IPS-15b (cell line): ENCODE measurements at regions not wholly inside any gene's neighbourhood (a gene's known extent, or its start where the extent isn't known, plus 50 kb on each side); places are given as distances from the start of the nearest gene placed in this dataset.

ENCODE experiments used
- H3K27me3 ChIP-seq: one replicate; pipeline ENCODE4 v1.6.1; 2013; ENCODE audit warnings: low read length; ENCODE audit not compliant: control insufficient read depth, insufficient read depth
- H3K36me3 ChIP-seq: one replicate; pipeline ENCODE4 v1.6.1; 2013; ENCODE audit warnings: low read length; ENCODE audit not compliant: control insufficient read depth, insufficient read depth
- H3K4me1 ChIP-seq: one replicate; pipeline ENCODE4 v1.6.1; 2013; ENCODE audit warnings: mild to moderate bottlenecking, low read length; ENCODE audit not compliant: control insufficient read depth, insufficient read depth
- H3K4me3 ChIP-seq: one replicate; pipeline ENCODE4 v1.5.1; 2013; ENCODE audit warnings: low read depth, low read length
- H3K9ac ChIP-seq: one replicate; pipeline ENCODE4 v1.6.1; 2013; ENCODE audit warnings: low read depth, mild to moderate bottlenecking, low read length
- H3K9me3 ChIP-seq: one replicate; pipeline ENCODE4 v1.6.1; 2013; ENCODE audit warnings: mild to moderate bottlenecking, low read length; ENCODE audit not compliant: control insufficient read depth, insufficient read depth

- Histone ChIP-seq H3K27me3 (no peaks in the 10 kb centered on the region), H3K9ac (no peak overlapping the region), H3K9me3 (no peaks in the 10 kb centered on the region), H3K4me3 (no peak overlapping the region), H3K36me3 (no peaks in the 10 kb centered on the region), H3K4me1 (no peaks in the 10 kb centered on the region)
Measured at GRCh38 chr22:49229483-49230193, 598.0 kb downstream of the BRD1 start.

DNA sequence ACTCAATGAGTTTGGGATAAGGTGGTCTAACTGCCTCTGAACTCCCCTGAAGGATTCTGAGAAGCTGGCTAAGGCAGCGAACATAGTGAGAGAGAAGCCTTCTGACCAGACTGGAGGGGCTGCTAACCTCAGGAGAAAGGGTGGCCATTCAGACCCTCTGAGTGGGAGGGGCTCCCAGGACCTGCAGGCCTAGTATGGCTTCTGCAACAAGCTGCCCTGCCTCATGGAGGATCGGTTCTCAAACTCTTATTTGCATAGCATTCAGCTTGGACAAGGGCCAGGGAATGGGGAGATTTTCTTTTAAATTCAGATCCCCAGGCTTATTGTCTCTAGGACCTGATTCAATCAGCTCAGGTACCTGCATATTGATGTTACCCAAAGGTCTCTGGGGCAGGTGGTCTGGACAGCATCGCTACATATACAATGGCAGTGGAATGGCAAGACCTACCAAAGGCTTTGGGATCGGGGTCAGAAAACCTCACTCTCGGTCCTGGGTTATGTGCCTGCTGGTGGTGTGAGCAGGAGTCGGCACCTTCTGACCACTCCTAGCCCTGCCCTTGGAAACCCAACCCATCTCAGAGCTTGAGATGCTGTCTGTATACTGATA is 599.1 kb downstream of the BRD1 start:
- no peaks in the 10 kb centered on the region for H3K9me3 ChIP-seq
- H3K27me3 ChIP-seq: no peaks in the 10 kb centered on the region
- H3K9ac ChIP-seq: no peak overlapping the region
- no peaks in the 10 kb centered on the region for H3K4me1 ChIP-seq
- no peaks in the 10 kb centered on the region for H3K36me3 ChIP-seq
- H3K4me3 ChIP-seq: no peak overlapping the region

- Histone ChIP-seq H3K9ac (no peak overlapping the region), H3K9me3 (no peaks in the 10 kb centered on the region), H3K4me1 (no peaks in the 10 kb centered on the region), H3K36me3 (no peaks in the 10 kb centered on the region), H3K4me3 (no peak overlapping the region), H3K27me3 (no peaks in the 10 kb centered on the region)
Measured at GRCh38 chr22:49227670-49228069, 600.0 kb downstream of the BRD1 start.

DNA sequence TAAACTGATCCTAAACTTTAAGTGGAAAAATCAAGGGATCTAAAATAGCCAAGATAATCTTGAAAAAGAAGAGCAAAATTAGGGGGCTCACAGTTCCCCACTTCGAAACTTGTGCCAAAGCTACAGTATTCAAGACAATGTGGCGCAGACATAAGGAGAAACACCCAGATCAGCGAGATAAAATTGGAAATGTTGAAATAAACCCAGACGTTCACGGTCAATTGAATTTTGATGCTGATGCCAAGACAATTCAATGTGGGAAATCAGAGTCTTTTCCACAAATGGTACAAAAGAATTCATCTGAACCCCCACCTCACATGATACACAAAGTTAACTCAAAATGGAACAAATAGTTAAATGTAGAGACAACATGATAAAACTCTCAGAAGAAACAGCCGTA is 601.6 kb downstream of the BRD1 start:
- no peaks in the 10 kb centered on the region for H3K36me3 ChIP-seq
- no peaks in the 10 kb centered on the region for H3K9me3 ChIP-seq
- no peaks in the 10 kb centered on the region for H3K27me3 ChIP-seq
- no peak overlapping the region for H3K4me3 ChIP-seq
- no peaks in the 10 kb centered on the region for H3K4me1 ChIP-seq
- no peak overlapping the region for H3K9ac ChIP-seq

- Histone ChIP-seq H3K36me3 (no peaks in the 10 kb centered on the region), H3K27me3 (no peaks in the 10 kb centered on the region)
Measured at GRCh38 chr22:49224243-49224642, 603.4 kb downstream of the BRD1 start.

DNA sequence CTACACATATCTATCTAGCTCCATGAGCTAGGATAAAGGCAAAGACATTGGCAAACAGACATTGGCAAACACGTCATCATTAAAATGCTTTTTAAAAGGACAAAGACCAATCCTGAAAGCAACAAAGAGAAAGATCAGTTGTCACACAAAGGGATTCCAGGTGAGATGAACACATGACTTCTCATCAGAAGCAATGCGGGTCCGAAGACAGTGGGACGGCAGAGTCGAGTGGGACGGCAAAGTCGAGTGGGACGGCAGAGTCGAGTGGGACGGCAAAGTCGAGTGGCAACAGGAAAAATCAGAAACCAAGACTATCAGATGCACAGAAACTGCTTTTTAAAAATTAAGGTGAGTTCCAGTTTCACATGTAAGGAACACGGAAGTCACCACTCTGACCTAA is 609.5 kb downstream of the BRD1 start:
- Histone ChIP-seq H3K27me3 (no peaks in the 10 kb centered on the region), H3K36me3 (no peaks in the 10 kb centered on the region)

More at GRCh38 chr22:49224243-49224642, 603.4 kb downstream of the BRD1 start:
- H3K9ac ChIP-seq: no peak overlapping the region
- no peak overlapping the region for H3K4me3 ChIP-seq
- H3K4me1 ChIP-seq: no peaks in the 10 kb centered on the region
- H3K9me3 ChIP-seq: no peaks in the 10 kb centered on the region

DNA sequence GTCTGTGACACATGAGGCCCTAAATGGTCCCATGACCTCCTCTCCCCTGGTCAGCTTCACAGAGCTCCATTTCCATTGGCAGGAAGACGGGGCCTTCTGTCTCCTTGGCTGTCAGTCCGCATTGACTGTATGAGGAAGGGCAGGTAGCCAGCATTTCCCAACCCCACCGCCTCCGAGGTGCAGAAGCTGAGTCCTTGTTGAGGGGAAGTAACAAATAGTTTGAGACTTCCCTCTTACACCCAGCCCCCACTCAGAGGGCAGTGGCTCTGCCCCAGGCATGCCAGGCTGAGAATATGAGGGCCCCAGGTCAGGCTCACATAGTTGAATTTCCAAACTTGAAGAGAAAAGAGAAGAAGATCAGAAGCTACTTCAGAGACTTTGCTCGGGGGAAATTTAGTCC is 611.1 kb downstream of the BRD1 start:
- peaks cover 6% of the 10 kb centered on the region for H3K9me3 ChIP-seq
- no peaks in the 10 kb centered on the region for H3K36me3 ChIP-seq
- H3K4me1 ChIP-seq: no peaks in the 10 kb centered on the region
- no peak overlapping the region for H3K4me3 ChIP-seq
- H3K9ac ChIP-seq: no peak overlapping the region
- H3K27me3 ChIP-seq: no peaks in the 10 kb centered on the region

More for the DNA sequence above, 609.5 kb downstream of the BRD1 start:
- no peak overlapping the region for H3K4me3 ChIP-seq
- H3K9ac ChIP-seq: no peak overlapping the region
- H3K4me1 ChIP-seq: no peaks in the 10 kb centered on the region
- H3K9me3 ChIP-seq: peaks cover 6% of the 10 kb centered on the region

- H3K27me3 ChIP-seq: no peaks in the 10 kb centered on the region
- H3K36me3 ChIP-seq: no peaks in the 10 kb centered on the region
- no peak overlapping the region for H3K4me3 ChIP-seq
- peaks cover 6% of the 10 kb centered on the region for H3K9me3 ChIP-seq
- H3K9ac ChIP-seq: no peak overlapping the region
- H3K4me1 ChIP-seq: no peaks in the 10 kb centered on the region
Measured at GRCh38 chr22:49215840-49216239, 611.8 kb downstream of the BRD1 start.

DNA sequence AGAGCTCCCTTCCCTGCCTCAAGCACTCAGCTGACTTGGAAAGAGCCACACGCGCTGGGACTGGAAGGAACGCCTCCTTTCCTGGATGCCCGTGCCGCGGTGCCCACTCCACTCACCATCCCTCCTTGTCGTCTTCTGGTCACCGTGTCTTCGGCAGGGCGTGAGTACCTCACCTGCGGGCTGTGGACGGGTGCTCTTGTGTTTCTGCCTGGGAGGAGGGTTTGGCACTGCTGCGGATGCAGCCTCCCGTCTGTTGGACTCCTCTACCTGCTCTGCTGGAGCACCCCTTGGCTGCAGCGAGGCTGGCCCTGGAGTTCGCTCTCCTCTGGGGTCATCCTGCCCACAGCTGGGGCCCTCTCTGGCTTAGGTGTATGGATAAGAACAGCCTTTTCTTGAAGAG is 612.7 kb downstream of the BRD1 start:
- Histone ChIP-seq H3K27me3 (no peaks in the 10 kb centered on the region), H3K9ac (no peak overlapping the region), H3K4me1 (no peaks in the 10 kb centered on the region), H3K9me3 (peaks cover 6% of the 10 kb centered on the region), H3K36me3 (no peaks in the 10 kb centered on the region), H3K4me3 (no peak overlapping the region)

DNA sequence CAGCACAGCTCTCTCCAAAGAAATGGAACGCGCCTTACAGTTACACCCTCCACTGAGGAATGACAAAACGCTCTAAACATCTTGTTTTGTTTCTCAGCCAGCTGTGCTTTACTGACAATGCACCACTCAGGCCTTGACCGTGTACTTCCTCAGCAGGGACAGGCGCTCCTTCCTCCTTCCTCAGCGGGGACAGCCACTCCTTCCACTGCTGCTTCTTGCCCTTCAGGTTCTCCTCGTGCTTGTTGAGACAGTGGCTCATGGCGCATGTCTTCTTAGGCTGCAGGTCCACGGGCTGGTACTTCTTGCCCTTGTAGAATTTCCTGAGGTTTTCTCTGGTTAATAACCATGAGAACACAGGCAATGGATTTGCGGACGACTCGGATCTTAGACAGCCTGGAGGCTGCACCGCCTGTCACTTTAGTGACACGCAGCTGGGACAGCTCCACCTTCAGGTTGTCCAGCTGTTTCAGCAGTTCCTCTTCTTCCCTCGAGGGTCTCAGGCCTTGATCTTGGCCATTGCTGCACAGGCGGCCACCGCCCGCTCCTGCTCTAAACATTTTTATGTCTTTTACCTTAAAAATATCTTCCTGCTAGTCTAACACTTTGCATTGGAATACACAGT is 613.8 kb downstream of the BRD1 start:
- Histone ChIP-seq H3K4me1 (no peaks in the 10 kb centered on the region), H3K4me3 (no peak overlapping the region), H3K9ac (no peak overlapping the region), H3K36me3 (no peaks in the 10 kb centered on the region), H3K27me3 (no peaks in the 10 kb centered on the region), H3K9me3 (peaks cover 6% of the 10 kb centered on the region)

- Histone ChIP-seq H3K4me3 (no peak overlapping the region), H3K36me3 (no peaks in the 10 kb centered on the region), H3K4me1 (no peaks in the 10 kb centered on the region), H3K9me3 (no peaks in the 10 kb centered on the region), H3K27me3 (no peaks in the 10 kb centered on the region), H3K9ac (no peak overlapping the region)
Measured at GRCh38 chr22:49212466-49212865, 615.2 kb downstream of the BRD1 start.

DNA sequence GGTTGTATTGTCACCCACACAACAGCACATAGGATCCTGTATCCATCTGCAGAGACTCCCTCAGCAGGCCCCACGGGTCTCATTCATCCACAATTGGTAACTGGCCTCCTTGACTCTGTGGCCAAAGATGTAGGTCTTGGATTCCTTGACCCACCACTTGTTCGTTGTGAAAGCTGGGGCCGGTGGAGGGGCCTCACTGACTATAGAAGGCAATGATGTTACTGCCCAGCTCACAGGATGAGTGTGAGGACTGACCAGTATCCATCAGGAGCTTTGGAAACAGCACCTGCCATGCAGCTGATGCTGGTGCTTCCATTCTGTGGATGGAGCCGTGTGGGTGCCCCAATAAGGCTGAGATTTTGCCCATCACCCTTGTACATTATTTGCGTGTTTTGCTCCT is 615.7 kb downstream of the BRD1 start:
- H3K4me3 ChIP-seq: no peak overlapping the region
- no peak overlapping the region for H3K9ac ChIP-seq
- H3K4me1 ChIP-seq: no peaks in the 10 kb centered on the region
- no peaks in the 10 kb centered on the region for H3K27me3 ChIP-seq
- H3K36me3 ChIP-seq: no peaks in the 10 kb centered on the region
- H3K9me3 ChIP-seq: no peaks in the 10 kb centered on the region
